ENCODE measurements at regions not wholly inside any gene's neighbourhood (a gene's known extent, or its start where the extent isn't known, plus 50 kb on each side); places are given as distances from the start of the nearest gene placed in this dataset.

DNA sequence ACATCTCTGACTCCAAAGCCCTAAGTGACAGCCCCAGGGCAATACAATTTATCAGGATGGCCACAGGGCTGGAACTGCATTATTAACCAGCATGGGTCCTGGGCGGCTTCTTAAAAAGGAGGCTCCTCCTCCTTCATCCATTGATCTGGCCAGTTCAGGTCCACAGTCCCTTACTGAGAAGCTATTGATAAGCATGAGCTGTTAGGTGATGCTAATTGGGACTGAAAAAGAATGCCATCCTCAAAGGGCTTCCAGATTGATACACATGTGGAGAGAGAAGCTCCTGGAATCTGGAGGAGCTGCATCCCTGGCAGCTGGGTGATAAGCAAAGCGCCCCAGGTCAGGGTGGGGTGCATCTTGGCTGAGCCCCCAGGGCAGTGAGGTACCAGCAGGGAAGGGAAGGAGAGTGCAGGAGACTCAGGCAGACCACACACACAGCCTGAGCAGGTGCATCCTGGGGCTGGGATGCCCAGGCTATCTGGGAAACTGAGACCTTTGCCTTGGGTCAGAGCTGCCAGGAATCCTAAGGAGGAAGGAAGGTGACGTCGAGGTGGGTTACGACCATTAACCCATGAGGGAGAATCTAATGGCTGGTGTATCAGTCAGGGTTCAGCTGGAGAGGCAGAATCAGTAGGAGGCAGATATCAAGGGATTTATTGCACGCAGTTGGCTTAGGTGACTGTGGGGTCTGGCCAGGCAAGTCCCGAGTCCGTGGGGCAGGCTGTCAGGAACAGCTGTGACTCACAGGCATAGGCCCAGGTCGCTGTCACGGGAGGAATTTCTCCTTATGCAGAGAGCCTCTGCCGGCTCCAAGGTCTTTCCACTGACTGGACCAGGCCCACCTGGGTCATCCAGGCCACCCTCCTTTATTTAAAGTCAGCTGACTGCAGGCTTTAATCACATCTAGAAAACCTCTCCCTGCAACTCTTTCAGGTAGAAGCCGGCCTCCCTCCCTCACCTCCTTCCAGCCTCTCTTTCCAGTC, 261.2 kb downstream of the BMP7 start:
- intact Hi-C loops (cut with DNase I), result no loop called here
- H3K9me3 ChIP-seq, result no peaks in the 10 kb centered on the region
- H3K4me3 ChIP-seq, result no peak overlapping the region
- 21 to 29% (median 28%) methylated on average over 12 of the region's 12 CpGs for WGBS, 3 donors
- TF ChIP-seq EP300 (IDR thresholded peaks at IDR 0.05) (no peak), POLR2A (IDR thresholded peaks at IDR 0.05) (no peak)
- TF ChIP-seq, protein P1, sequence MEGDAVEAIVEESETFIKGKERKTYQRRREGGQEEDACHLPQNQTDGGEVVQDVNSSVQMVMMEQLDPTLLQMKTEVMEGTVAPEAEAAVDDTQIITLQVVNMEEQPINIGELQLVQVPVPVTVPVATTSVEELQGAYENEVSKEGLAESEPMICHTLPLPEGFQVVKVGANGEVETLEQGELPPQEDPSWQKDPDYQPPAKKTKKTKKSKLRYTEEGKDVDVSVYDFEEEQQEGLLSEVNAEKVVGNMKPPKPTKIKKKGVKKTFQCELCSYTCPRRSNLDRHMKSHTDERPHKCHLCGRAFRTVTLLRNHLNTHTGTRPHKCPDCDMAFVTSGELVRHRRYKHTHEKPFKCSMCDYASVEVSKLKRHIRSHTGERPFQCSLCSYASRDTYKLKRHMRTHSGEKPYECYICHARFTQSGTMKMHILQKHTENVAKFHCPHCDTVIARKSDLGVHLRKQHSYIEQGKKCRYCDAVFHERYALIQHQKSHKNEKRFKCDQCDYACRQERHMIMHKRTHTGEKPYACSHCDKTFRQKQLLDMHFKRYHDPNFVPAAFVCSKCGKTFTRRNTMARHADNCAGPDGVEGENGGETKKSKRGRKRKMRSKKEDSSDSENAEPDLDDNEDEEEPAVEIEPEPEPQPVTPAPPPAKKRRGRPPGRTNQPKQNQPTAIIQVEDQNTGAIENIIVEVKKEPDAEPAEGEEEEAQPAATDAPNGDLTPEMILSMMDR (IDR thresholded peaks at IDR 0.05), result no peak
- H3K27me3 ChIP-seq, result no peaks in the 10 kb centered on the region
- H3K36me3 ChIP-seq, result no peaks in the 10 kb centered on the region
- no peak overlapping the region for H3K27ac ChIP-seq
- H3K4me1 ChIP-seq (ENCODE audit: insufficient read depth), result no peaks in the 10 kb centered on the region
- no peak for DNase-seq

DNA sequence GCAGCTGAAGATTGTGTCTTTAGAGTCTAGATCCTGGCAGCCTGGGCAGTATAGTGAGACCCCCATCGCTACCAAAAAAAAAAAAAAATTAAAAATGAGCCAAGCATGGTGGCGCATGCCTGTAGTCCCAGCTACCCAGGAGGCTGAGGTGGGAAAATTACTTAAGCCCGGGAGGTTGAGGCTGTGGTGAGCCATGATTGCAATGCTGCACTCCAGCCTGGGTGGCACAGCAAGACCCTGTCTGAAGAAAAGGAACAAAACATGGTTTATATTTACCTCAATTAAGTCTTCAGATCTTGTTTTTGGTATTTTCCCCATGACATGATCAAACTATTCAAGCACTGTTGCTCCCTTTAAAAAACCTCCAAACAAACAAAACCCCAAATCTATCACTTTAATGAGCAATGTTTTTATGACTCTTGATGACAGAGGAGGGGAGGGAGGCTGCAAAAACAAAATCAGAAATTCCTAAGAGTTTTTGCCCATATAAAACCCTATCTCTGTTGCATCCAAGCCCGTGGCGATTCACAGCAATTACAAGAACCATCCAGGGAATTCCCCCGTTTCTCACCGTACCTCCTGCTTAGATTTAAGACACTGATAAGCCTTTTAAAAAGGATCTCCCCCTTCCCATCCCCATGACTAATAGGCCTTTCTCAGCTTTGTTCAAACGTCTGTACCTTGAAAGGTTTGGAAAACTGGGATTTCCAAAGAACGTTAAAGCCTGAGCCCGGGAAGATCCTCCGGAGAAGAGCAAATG, 259.9 kb downstream of the BMP7 start:
- Histone ChIP-seq H3K9me3 (no peaks in the 10 kb centered on the region), H3K27ac (no peak overlapping the region), H3K4me1 (ENCODE audit: insufficient read depth) (no peaks in the 10 kb centered on the region), H3K27me3 (no peaks in the 10 kb centered on the region), H3K4me3 (no peak overlapping the region), H3K36me3 (no peaks in the 10 kb centered on the region)
- DNase-seq, result no peak
- intact Hi-C loops (cut with DNase I), result no loop called here
- 26 to 32% (median 29%) methylated on average over 11 of the region's 11 CpGs for WGBS, 3 donors
- TF ChIP-seq POLR2A (IDR thresholded peaks at IDR 0.05), result no peak
- TF ChIP-seq, protein P1 (IDR thresholded peaks at IDR 0.05), result no peak
- TF ChIP-seq EP300 (IDR thresholded peaks at IDR 0.05), result no peak

DNA sequence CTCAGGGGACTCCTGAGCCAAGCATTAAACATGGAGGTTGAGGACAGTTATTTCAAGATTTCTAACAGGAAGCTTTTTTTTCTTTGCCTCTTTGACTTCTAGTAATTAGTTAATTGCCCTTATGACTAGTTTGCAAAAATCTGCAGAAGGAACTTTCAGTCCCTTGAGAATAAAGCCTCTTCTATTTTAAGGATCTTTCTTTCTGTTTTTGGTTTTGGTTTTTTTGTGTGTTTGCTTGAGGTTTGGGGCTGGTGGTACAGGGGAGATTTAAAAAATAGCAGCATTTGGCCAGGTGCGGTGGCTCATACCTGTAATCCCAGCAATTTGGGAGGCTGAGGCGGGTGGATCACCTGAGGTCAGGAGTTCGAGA, 259.3 kb downstream of the BMP7 start:
- Histone ChIP-seq H3K27me3 (no peaks in the 10 kb centered on the region), H3K36me3 (no peaks in the 10 kb centered on the region), H3K4me3 (no peak overlapping the region), H3K27ac (no peak overlapping the region), H3K9me3 (no peaks in the 10 kb centered on the region), H3K4me1 (ENCODE audit: insufficient read depth) (no peaks in the 10 kb centered on the region)
- DNase-seq, result no peak
- TF ChIP-seq, protein P1 (IDR thresholded peaks at IDR 0.05), result no peak
- TF ChIP-seq EP300 (IDR thresholded peaks at IDR 0.05) (no peak), POLR2A (IDR thresholded peaks at IDR 0.05) (no peak)
- intact Hi-C loops (cut with DNase I), result no loop called here
- WGBS, 3 donors, result 84 to 89% (median 86%) methylated on average over 3 of the region's 3 CpGs

DNA sequence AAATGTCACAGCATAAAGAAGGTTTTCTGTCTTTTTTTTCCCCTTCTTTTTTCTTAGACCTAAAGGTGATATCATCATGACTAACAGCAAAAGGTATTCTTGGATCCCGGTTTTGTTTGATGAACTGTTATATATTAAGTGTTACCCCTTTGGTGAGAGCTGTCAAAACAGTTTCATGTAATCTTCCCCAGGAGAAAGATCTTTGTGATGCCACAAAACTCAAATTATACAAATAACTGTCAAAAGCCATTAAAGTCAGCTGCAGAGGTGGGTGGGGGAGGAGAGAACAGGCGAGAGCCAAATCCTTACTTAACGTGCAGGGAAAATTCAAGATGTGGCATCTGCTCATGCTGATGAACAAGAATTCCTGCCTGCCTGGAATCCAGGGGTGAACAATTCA, 258.2 kb downstream of the BMP7 start:
- H3K27ac ChIP-seq, result no peak overlapping the region
- intact Hi-C loops (cut with DNase I), result no loop called here
- no peaks in the 10 kb centered on the region for H3K4me1 ChIP-seq (ENCODE audit: insufficient read depth)
- H3K36me3 ChIP-seq, result no peaks in the 10 kb centered on the region
- TF ChIP-seq, protein P1 (IDR thresholded peaks at IDR 0.05), result no peak
- no peak for TF ChIP-seq POLR2A (IDR thresholded peaks at IDR 0.05)
- no peak for TF ChIP-seq EP300 (IDR thresholded peaks at IDR 0.05)
- DNase-seq, result no peak
- 9 to 12% (median 11%) methylated on average over 3 of the region's 3 CpGs for WGBS, 3 donors
- H3K4me3 ChIP-seq, result no peak overlapping the region
- no peaks in the 10 kb centered on the region for H3K27me3 ChIP-seq
- H3K9me3 ChIP-seq, result no peaks in the 10 kb centered on the region
